ENCODE measurements at regions not wholly inside any gene's neighbourhood (a gene's known extent, or its start where the extent isn't known, plus 50 kb on each side); places are given as distances from the start of the nearest gene placed in this dataset.
A peak's percentile ranks its signal among the peaks of the same experiment; 100 is the strongest.
"Not testable (repeated sequence)": the region's sequence is repeated elsewhere in the genome, so short reads cannot be mapped to it uniquely, and the experiment has no call there.

DNA sequence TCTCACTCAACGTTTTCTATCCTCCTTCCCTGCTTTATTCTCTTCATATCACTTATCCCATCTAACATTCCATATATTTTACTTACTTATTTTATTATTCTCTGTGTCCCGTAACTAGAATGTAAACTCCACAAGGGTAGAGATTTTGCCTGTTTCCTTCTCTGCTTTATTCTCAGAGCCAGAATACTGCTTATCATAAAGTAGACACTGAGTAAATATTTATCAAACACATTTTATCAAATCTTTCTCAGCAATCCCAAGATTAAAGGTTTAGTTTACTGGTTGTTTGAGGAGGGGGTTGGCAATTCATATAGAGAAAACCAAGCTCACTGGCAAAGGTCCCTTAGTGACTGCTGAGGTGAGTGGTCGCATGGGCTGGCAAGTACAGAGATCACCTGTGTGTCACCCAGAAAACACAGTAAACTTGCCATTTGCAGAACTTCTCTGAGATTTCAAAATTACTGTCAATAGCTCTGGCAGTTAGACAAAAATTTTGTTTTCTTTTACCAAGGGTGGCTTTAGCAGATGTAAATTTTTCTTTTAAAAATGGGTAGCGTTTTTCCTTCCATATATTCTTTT lies 662.4 kb downstream of the UTRN start:
- DNase-seq = no peak

- no peak for DNase-seq
Measured at GRCh38 chr6:144951730-144952437, 666.7 kb downstream of the UTRN start.

GRCh38 chr6:144952456-144953240 lies 667.5 kb downstream of the UTRN start:
- no peak for DNase-seq

DNA sequence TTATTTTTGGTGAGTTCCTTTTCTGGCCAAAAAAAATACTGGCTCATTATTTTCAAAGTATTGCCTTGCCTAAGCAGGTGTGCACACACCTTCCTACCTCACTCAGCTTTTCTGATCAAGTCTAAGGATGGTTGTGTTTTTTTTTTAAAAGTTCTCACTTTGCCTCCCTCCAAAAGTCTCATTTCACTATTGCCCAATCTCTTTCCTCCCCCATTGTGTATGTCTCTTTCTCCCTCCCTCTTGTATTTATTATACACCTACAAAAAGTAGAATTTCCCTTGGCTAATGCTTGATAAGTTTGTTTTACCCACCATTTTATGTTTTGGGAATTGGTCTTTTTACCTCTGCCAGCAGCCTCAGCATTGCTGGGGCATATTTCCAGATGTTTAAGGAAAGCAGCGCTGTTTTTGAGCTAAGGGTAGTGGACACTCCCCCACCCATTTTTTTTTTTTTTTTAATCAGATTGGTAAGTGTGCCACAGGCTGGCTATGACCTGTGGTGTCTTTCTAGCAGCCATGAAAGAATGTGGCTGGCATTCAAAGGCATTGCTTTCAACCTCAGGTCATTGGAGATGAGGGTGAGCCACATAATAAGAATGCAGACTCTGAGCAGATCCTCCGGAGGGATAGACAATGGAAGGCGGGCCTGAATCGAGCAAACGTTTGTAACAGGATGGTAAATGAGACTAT lies 668.6 kb downstream of the UTRN start:
- DNase-seq = no peak

- DNase-seq = no peak
Measured at GRCh38 chr6:144954241-144954556, 669.1 kb downstream of the UTRN start.

DNA sequence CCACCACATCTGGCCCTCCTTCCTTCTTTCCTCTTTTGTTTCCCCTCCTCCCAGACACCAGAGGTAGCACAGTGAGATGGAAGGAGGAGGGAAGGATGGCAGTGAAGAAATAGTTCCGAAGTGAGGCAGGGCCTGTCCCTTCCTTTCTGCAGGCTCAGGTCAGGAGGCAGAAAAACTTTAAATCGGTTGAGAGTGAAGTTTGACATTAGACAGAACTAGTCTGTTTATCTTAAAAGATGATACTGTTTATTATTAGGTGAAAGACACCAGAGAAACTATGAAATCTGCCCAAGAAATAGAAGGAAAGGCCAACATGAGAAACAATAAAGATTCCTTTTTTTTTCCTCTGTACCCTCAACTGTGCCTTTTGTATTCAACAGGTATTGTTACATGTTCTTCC lies 670.3 kb downstream of the UTRN start:
- no peak for DNase-seq

GRCh38 chr6:144955859-144956258 lies 670.7 kb downstream of the UTRN start:
- DNase-seq = no peak

- not testable (repeated sequence) for DNase-seq
Measured at GRCh38 chr6:144956697-144957096, 671.6 kb downstream of the UTRN start.

- DNase-seq = no peak
Measured at GRCh38 chr6:144957236-144957937, 672.3 kb downstream of the UTRN start.

- no peak for DNase-seq
Measured at GRCh38 chr6:144969154-144969553, 684.0 kb downstream of the UTRN start.

DNA sequence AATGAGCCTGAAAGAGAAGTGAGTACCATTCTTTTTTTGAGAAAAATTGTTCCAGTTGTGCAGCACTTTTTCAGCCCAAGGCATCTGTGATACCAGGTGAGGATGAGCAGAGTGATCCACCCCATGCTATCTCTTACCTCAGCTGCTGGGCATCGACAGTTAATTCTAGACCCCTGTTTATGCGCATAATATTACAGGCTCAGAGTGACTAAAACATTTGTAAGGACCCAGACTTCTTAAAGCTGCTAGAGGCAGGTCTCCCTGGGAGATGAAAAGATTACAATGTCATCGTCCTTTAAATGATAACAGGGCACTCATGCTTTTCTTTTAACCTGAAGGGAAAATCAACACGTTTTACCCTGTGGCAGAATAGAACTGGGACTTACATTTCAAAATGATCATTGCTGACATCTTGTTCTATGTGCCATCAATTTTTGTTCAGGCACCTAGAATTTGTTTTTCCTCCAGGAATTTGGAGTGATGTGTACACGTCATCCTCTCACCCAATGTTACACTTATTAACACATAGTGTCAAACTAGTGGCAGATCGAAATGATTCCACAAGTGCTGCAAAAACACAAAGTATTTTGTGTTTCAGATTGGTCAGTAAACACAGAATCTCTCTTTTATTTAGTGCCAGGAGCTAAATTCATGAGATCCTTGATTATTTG lies 684.6 kb downstream of the UTRN start:
- no peak for DNase-seq

DNA sequence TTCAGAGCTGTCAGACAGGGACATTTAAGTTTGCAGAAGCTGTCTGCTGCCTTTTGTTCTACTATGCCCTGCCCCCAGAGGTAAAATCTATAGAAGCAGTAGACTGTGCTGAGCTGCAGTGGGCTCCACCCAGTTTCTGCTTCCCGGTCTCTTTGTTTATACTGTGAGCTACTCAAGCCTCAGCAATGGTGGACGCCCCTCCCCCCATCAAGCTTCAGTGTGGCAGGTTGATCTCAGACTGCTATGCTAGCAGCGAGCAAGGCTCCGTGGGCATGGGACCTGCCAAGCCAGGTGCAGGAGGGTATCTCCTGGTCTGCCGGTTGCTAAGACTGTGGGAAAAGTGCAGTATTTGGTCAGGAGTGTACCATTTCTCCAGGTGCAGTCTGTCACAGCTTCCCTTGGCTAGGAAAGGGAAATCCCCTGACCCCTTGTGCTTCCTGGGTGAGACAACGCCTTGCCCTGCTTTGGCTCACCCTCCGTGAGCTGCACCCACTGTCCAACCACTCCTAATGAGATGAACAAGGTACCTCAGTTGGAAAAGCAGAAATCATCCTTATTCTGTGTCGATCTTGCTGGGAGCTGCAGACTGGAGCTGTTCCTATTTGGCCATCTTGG lies 692.2 kb downstream of the UTRN start:
- DNase-seq = peak; percentile 32

DNA sequence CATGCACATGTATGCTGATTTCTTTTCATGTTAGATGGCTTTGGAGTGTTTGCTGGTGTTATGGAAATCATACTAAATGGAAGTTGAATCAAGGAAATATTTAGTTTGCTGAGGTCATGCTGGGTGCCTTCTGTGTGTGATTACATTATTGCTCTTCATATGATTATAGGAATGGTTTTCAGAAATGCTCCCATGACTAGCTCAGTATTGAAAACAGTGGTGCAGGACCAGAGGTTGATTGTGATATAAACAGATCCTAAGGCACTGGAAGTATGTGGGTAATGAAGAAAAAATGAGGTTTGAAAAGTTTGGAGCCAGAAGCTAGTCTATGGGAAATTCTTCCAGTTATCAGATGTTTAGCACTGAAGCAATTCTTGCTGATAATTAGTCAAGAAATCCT lies 693.1 kb downstream of the UTRN start:
- no peak for DNase-seq

DNA sequence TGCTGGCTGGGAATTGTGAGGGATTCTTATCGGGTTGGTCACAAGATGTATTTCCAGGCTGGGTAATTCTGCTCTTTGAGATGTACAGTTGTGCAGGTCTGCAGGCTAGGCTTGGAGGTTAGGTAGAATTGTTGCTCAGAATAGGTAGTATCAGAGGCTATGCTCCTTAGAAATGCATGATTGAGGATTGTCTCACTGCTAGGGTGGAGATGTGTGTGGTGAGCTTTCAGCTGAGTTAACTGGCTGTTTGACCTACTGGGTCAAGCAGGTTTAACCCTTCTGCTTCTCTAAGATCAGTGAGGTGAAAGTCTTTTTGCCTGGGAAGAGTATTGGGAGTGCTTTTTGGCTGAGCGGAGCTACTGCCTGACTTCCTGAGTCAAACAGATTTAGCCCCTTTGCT lies 701.1 kb downstream of the UTRN start:
- no peak for DNase-seq

DNA sequence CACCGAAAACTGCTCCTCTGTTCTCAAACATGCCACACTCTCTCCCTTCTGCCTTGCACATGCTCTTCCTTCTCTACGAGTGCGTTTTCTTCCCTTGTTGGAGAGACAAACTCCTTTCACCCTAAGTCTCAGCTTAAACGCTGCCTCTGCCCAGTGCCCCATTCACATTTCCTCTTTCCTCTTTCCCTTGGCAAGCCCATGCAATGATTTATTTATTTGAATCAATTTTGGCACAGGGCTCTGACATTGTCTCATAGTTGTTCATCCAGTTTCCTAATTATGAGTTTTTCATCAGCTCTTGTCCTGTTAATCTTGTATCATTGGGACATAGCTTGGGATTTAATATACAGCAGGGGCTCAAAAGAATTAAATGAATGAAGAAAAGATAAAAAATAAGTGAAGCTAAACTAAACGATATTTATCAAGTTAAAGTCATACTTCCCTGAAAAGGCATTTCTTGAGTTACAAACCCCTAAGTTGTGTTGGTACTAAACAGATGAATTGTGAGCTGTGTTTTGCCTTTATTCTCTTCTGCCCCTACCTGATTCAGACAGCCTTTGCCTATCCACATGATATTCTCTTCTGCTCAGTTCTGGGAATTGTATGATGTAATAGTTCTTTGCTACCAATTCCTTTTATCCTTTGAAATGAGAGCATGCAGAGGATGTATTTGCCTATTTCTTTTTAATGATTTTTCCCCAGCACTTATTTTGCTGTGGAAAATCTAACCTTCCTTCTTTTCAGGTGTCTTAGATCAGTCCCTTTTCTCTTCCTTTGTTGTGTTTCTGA lies 704.4 kb downstream of the UTRN start:
- DNase-seq = no peak

DNA sequence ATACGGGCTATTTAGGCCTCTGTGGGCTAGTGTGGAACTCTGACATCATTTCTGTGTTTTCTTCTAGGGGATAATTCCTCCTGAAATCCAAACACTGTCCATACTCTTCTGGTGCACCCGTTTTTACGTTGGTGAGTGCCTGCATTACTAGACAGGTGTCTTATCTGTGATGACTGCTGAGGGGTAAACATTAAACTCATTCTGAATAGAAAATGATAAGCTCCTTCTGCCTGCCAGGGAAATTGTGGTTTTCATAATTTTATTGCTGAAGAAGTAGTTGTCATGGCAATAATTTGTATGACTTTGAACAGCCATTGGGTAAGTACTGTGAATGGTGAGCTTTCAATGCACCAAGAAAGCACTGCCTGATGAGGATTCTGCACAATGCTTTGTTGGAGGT lies 705.6 kb downstream of the UTRN start:
- DNase-seq = no peak

DNA sequence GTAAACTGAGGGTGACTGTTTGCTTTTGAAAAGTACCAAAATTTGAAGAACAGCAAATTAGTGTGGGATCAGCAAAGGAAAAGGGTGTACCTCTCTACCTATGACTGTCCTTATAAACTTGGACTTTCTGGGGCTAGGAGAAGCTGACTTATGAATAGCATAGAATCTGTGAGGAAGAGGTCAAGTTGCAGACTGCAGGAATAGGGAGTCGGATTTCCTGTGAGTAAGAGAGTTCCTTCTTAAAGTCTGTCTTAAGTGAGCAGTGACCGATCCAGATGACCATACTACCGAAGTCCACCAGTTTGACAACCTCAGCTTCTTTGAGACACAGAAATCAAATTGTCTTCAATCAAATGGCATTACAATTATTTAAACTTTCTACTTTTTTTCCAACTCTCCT lies 708.7 kb downstream of the UTRN start:
- no peak for DNase-seq

- DNase-seq = no peak
Measured at GRCh38 chr6:144997996-144998395, 712.9 kb downstream of the UTRN start.

DNA sequence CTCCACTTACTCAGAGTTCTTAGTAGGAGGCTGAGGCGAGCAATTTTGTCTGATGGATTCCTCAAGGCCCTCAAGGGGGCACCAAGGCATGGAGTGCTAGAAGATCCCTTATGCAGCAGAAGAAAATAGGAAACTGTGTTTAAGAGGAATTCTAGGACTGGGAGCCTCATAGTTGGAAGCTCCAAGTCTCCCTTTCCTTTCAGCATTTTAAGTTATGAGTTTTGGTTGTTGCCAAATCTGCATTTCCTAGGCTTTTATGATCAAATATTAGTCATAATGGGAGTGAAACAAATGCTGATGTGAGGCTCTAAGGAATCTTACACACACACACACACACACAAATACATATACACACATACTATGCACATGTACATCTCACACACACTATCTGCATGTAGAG lies 714.0 kb downstream of the UTRN start:
- no peak for DNase-seq

DNA sequence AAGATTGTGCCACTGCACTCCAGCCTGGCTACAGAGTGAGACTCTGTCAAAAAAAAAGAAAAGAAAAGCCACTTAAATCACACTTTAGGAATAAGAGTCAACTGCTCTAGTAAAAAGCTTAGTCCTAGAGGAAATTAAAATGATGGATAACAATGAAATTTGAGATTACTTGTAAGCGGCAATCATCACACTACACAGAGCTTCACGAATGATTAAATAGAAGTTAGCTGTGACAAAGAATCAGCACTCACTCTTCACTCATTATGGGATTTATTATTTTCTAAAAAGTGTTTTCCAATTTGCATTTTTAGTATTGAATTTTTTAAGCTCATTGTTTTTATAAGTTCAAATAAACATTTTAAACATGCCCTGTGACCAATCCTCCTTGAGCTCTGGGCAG lies 718.0 kb downstream of the UTRN start:
- DNase-seq = no peak

GRCh38 chr6:145006914-145007313 lies 721.8 kb downstream of the UTRN start:
- no peak for DNase-seq

All from NCI-H2029 treated with DMSO at 0.1 percent for 48 hours (cell line).